Ecto neural progenitor cell (in vitro differentiated cells): ENCODE measurements at regions not wholly inside any gene's neighbourhood (a gene's known extent, or its start where the extent isn't known, plus 50 kb on each side); places are given as distances from the start of the nearest gene placed in this dataset.
"Not testable (repeated sequence)": the region's sequence is repeated elsewhere in the genome, so short reads cannot be mapped to it uniquely, and the experiment has no call there.

Experiments used
- DNase-seq: peaks from one replicate; pipeline ENCODE4 v3.0.0-alpha.2; 2018; ENCODE audit warnings: low spot score

DNA sequence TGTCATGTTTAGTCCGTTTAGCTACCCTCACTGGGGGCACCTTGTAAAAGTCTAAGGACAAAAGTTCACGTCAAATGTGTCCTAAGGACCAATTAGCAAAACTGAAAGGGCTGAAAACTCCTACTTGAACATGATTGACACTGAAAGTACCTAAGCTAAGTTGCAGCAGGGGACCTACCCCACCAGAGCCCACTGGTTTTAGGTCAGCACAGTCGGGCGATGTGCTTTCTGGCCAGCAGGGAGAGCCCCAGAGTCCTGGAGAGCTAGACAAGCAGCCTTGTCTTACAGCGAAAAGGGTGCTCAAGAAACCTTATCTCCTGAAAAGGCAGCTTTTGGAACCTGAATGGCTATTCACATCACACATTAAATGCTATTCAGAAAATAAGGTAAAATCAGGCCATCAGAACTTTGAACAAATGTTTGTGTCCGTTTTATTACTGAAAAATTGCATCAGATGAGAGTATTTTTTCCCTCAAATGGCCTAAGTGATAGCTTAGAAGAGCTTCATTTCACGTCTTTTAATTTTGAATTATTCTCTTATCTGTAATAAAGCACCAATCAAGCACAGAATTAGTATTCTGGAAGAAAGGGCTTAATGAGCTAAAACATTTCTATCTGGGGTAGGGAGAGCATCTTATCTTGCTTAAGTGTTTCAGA, 52.2 kb upstream of the MKI67 start:
- DNase-seq: peak; percentile 56

- DNase-seq: no peak
These were observed 54.6 kb upstream of the MKI67 start for GRCh38 chr10:128180843-128181242.

- DNase-seq: no peak
These were observed 59.4 kb upstream of the MKI67 start for GRCh38 chr10:128185627-128186026.

DNA sequence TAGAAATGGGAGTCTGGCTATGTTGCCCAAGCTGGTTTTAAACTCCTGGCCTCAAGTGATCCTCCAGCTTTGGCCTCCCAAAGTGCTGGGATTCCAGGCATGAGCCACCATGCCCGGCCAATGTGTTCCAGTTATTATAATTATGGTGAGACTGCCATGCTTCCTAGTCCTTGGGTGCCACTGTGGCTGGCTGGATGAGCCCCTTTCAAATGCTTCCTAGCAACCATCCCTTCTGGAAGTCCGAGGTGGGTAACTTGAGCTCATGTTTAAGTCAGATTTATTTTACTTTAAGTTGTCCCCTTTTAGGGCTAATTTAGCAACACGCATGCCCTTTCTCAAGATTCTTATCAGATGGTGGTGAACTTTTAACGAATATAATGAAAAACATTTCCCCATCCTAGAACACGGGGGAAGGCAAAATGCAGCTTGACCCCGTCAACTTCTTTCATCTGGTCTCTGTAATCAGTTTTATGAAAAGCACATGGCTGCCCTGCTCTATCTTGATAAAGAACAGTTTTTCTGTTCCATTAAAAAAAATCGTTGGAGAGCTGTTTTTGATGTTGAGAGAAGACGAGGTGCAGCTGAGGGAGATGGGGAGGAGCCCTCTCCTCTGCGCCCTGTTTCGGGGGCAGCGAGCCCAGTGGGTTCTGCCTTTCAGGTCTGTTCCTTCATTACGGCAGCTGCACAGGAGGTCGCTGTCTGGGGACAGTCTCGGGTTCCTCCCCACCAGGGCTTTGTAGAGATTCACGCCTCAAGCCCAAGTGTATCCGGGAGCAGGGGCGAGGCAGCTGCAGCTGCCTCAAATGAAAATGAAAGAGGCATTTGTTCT, 61.0 kb upstream of the MKI67 start:
- no peak for DNase-seq

- DNase-seq: no peak
These were observed 61.6 kb upstream of the MKI67 start for GRCh38 chr10:128187788-128188185.

- DNase-seq: no peak
These were observed 63.0 kb upstream of the MKI67 start for GRCh38 chr10:128189176-128189575.

- no peak for DNase-seq
These were observed 65.6 kb upstream of the MKI67 start for GRCh38 chr10:128191847-128192246.

DNA sequence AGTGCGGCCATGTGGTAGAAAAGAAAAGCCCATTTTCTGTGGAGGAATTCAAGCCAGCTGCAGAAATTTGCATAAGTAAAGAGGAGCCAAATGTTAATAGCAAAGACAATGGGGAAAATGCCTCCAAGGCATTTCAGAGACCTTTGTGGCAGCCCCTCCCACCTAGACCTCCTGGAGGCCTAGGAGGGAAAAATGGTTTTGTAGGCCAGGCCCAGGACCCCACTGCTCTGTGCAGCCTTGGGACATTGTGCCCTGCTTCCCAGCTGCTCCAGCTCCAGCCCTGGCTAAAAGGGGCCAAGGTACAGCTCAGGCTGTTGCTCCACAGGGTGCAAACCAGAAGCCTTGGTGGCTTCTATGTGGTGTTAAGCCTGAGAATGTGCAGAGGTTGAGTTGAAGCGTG, 75.6 kb upstream of the MKI67 start:
- not testable (repeated sequence) for DNase-seq

DNA sequence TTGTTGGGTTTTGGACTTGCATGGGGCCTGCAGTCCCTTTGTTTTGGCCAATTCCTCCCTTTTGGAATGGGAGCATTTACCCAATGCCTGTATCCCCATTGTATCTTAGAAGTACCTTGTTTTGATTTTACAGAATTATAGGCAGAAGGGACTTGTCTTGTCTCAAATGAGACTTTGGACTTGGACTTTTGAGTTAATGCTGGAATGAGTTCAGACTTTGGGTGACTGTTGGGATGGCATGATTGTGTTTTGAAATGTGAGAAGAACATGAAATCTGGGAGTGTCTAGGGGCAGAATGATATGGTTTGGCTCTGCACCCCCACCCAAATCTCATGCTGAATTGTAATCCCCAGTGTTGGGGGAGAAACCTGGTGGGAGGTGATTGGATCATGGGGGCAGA, 76.8 kb upstream of the MKI67 start:
- no peak for DNase-seq

GRCh38 chr10:128205591-128205990, 79.4 kb upstream of the MKI67 start:
- DNase-seq: not testable (repeated sequence)

GRCh38 chr10:128206676-128207075, 80.5 kb upstream of the MKI67 start:
- no peak for DNase-seq

- DNase-seq: no peak
These were observed 83.6 kb upstream of the MKI67 start for GRCh38 chr10:128209862-128210214.

- DNase-seq: peak; percentile 80
These were observed 84.2 kb upstream of the MKI67 start for GRCh38 chr10:128210215-128211063.

GRCh38 chr10:128211064-128211504, 84.9 kb upstream of the MKI67 start:
- DNase-seq: no peak

- peak; percentile 91 for DNase-seq
These were observed 85.9 kb upstream of the MKI67 start for GRCh38 chr10:128211953-128212727.

DNA sequence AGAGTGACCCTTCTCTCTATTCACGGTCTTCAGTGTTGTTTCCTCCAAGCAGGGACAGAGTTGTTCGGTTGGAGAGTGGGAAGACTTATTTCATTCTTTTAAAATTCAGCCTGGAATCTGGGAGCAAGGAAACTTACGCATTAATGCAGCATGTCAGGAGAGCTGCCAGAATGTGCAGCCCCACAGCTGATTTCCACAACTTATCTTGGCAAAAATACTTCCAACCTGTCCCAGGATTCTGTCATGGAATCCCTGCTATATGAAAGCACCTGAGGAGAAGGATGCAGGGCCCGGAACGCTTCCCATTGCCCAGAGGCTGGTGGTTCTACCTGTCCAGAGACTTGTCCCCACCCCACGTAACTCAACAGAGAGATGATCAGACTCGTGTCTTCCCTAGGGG, 86.9 kb upstream of the MKI67 start:
- DNase-seq: no peak

GRCh38 chr10:128215733-128216132, 89.5 kb upstream of the MKI67 start:
- DNase-seq: no peak

- DNase-seq: no peak
These were observed 90.9 kb upstream of the MKI67 start for GRCh38 chr10:128217136-128217535.

DNA sequence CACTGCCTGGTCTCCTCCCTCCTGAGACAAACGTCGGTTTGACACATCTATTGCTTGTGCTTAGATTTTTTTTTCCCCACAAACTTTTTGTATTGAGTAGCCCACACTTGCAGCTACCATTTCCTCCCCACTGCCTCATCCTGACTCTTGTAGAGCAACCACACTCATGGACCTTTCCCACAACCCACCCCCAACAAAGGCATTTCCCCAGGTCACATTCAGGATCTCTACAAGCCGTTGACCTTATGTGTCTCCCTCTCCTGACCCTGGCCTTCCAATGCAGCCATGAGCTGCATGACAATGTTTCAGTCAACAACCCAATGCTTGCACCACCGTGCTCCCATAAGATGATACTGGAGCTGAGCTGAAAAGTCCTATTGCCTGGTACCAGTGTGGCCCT, 91.9 kb upstream of the MKI67 start:
- DNase-seq: no peak

DNA sequence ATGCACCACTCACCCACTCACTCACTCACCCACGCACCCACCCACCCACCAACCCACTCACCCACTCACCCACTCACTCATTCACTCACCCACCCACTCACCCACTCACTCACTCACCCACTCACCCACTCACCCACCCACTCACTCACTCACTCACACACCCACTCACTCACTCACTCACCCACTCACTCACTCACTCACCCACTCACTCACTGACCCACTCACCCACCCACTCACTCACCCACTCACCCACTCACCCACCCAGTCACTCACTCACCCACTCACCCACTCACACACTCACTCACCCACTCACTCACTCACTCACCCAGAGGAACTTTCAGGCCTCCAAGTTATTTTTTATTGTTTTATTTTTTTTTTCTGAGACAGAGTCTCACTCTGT, 93.1 kb upstream of the MKI67 start:
- DNase-seq: no peak

DNA sequence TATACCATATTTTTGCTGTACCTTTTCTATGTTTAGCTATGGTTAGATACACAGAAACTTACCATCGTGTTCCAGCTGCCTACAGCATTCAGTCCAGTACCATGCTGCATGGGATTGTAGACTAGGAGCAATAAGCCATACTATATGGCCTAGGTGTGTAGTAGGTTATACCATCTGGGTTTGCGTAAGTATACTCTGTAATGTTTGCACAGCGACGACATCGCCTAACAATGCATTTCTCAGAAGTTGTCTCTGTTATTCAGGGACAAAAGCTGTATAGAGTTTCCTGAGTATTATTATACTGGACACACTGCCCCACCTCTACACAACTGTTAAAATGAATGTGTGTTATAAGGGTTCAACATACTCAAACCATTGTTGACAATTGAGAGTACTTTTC, 93.8 kb upstream of the MKI67 start:
- no peak for DNase-seq

DNA sequence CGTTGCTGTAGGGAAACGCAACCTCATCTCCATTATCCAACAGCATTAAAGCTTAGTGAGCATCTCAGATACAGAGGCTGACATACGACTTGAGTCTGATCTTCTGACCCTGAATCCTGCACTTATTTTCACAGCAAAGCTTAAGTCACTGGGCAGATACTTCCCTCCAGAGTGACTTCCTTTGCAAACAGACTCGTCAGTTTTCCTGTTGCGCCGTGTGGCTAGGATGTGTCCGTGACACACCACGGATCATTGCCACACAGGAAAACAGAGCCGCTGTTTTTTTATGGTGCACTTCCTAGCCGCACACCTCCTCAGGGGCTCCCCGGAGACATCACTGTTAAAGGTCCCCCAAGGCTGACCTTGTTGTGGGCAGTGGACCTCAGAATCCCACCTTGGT, 94.9 kb upstream of the MKI67 start:
- no peak for DNase-seq
